GM12878 (cell line): ENCODE measurements at regions not wholly inside any gene's neighbourhood (a gene's known extent, or its start where the extent isn't known, plus 50 kb on each side); places are given as distances from the start of the nearest gene placed in this dataset.

ENCODE experiments used
- ATAC-seq: fragments of 200-7000 bp; cut with Tn5 transposase; 3 replicates; pipeline ENCODE4 v1.9.1; 2020; ENCODE audit warnings: mild to moderate bottlenecking, moderate library complexity
- BruUV-seq: library from RNA; stranded (reverse); fragments of 400-500 nt; replicated peaks from 2 replicates; lab custom pipeline; 2021; lab: Mats Ljungman, UMichigan
- CTCF ChIA-PET: fragments of 300-600 bp; sonication (Branson Sonifier 250); formaldehyde crosslinking; extraction: SDS; loops from one replicate; lab custom pipeline; 2021; ENCODE audit warnings: inconsistent platforms; lab: Yijun Ruan, JAX
- POLR2A ChIA-PET: fragments of 350-600 bp; formaldehyde crosslinking; extraction: SDS; loops from one replicate; lab custom pipeline; 2021; ENCODE audit warnings: inconsistent platforms; lab: Charles Lee
- RAD21 ChIA-PET: fragments of 300-600 bp; sonication (Branson Sonifier 250); formaldehyde crosslinking; loops from one replicate; lab custom pipeline; 2023; ENCODE audit warnings: antibody characterized with exemption; ENCODE audit not compliant: unreplicated experiment; lab: Charles Lee
- SMC1A ChIA-PET: fragments of 300-600 bp; sonication (Branson Sonifier 250); formaldehyde crosslinking; loops from one replicate; lab custom pipeline; 2023; ENCODE audit not compliant: unreplicated experiment, uncharacterized antibody; lab: Charles Lee
- DNase-seq: peaks from one replicate; pipeline ENCODE4 v3.0.0-alpha.2; 2011; ENCODE audit warnings: low read depth, low spot score
- FAIRE-seq: peaks from 3 replicates; lab custom pipeline; 2011; peaks lifted over from hg19 to GRCh38; lab: Jason Lieb, UNC
- H2AFZ ChIP-seq: 2 replicates; pipeline ENCODE4 v1.6.0; 2011; ENCODE audit warnings: low read depth, low read length, control low read depth; ENCODE audit not compliant: control insufficient read depth
- H3K27ac ChIP-seq: 2 replicates; pipeline ENCODE4 v1.5.1; 2011; ENCODE audit warnings: control low read depth; ENCODE audit not compliant: control insufficient read depth, insufficient read depth
- H3K27me3 ChIP-seq, 2 experiments: replicated peaks in 1 of 2; 2 replicates each; pipeline versions ENCODE4 v1.6.0 to v1.6.1; 2011; ENCODE audit warnings: low read length in 1 of 2; ENCODE audit not compliant: control insufficient read depth in 2 of 2, insufficient read depth in 2 of 2
- H3K36me3 ChIP-seq, 2 experiments: 2 replicates each; pipeline ENCODE4 v1.5.1; 2011; ENCODE audit warnings: low read length in 1 of 2; ENCODE audit not compliant: control insufficient read depth in 2 of 2, insufficient read depth in 2 of 2
- H3K4me1 ChIP-seq: 2 replicates; pipeline ENCODE4 v1.6.1; 2011; ENCODE audit warnings: mild to moderate bottlenecking, low read length, moderate library complexity, mixed read lengths; ENCODE audit not compliant: control insufficient read depth, insufficient read depth
- H3K4me2 ChIP-seq: 2 replicates; pipeline ENCODE4 v1.6.0; 2011; ENCODE audit warnings: control low read depth; ENCODE audit not compliant: control insufficient read depth, insufficient read depth
- H3K4me3 ChIP-seq: fragments of 200-600 bp; sonication (generic); 2 replicates; pipeline ENCODE4 v1.5.1; 2016
- H3K79me2 ChIP-seq: 2 replicates; pipeline ENCODE4 v1.6.0; 2011; ENCODE audit warnings: low read length; ENCODE audit not compliant: control insufficient read depth, insufficient read depth
- H3K9ac ChIP-seq: 2 replicates; pipeline ENCODE4 v1.8.0; 2011; ENCODE audit warnings: low read length, control low read depth, mixed read lengths; ENCODE audit not compliant: control insufficient read depth, insufficient read depth
- H3K9me3 ChIP-seq: replicated peaks from 3 replicates; pipeline ENCODE4 v1.5.1; 2011; ENCODE audit warnings: mild to moderate bottlenecking, low read length; ENCODE audit not compliant: control insufficient read depth, insufficient read depth
- H4K20me1 ChIP-seq: 2 replicates; pipeline ENCODE4 v1.6.0; 2011; ENCODE audit not compliant: control insufficient read depth, insufficient read depth
- CREM ChIP-seq: IDR thresholded peaks from 2 replicates; pipeline ENCODE4 v1.6.1; 2014; ENCODE audit warnings: antibody characterized with exemption, low read depth
- CTCF ChIP-seq, 3 experiments: IDR thresholded peaks in 2 of 3; conservative IDR thresholded peaks in 1 of 3; 2 replicates each; pipeline ENCODE4 v1.5.1; 2011; ENCODE audit warnings: low read depth in 3 of 3, low read length in 3 of 3, mild to moderate bottlenecking in 3 of 3, control low read depth in 2 of 3, moderate library complexity in 2 of 3, inconsistent platforms in 1 of 3, mixed read lengths in 1 of 3; ENCODE audit not compliant: control insufficient read depth in 2 of 3, insufficient read depth in 1 of 3; ENCODE audit errors: extremely low read depth in 1 of 3
- DPF2 ChIP-seq: fragments of 450-650 bp; IDR thresholded peaks from 2 replicates; pipeline ENCODE4 v1.6.1; 2017; ENCODE audit warnings: mild to moderate bottlenecking
- E2F4 ChIP-seq: IDR thresholded peaks from 2 replicates; pipeline ENCODE4 v1.6.1; 2012; ENCODE audit warnings: low read depth, low read length, improper control_type of control experiment
- NRF1 ChIP-seq: conservative IDR thresholded peaks from 2 replicates; pipeline ENCODE4 v1.6.1; 2011; ENCODE audit warnings: mild to moderate bottlenecking, low read depth, low read length, improper control_type of control experiment
- POLR2AphosphoS2 ChIP-seq: IDR thresholded peaks from 2 replicates; pipeline ENCODE4 v1.6.1; 2011; ENCODE audit warnings: low read depth, mild to moderate bottlenecking, low read length, improper control_type of control experiment, moderate library complexity
- RAD21 ChIP-seq: IDR thresholded peaks from 2 replicates; pipeline ENCODE4 v1.6.1; 2011; ENCODE audit warnings: mild to moderate bottlenecking, low read depth, low read length, moderate library complexity; ENCODE audit not compliant: insufficient read depth
- RELB ChIP-seq: fragments of 450-650 bp; IDR thresholded peaks from 2 replicates; pipeline ENCODE4 v1.6.1; 2017; ENCODE audit warnings: low read depth, mild to moderate bottlenecking, moderate library complexity
- RFX5 ChIP-seq: IDR thresholded peaks from 2 replicates; pipeline ENCODE4 v1.6.1; 2011; ENCODE audit warnings: low read depth, low read length, improper control_type of control experiment
- SPI1 ChIP-seq: IDR thresholded peaks from 2 replicates; pipeline ENCODE4 v1.6.1; 2011; ENCODE audit warnings: low read depth, mild to moderate bottlenecking, low read length, moderate library complexity, borderline replicate concordance; ENCODE audit not compliant: insufficient read depth
- YY1 ChIP-seq: IDR thresholded peaks from 2 replicates; pipeline ENCODE4 v1.6.1; 2011; ENCODE audit warnings: low read depth, mild to moderate bottlenecking, low read length
- WGBS: methylation state at CpG from one replicate; pipeline ENCODE4 v1.1.6; 2016; ENCODE audit warnings: low lambda C conversion rate; ENCODE audit not compliant: insufficient replicate concordance, insufficient coverage; ENCODE audit errors: missing lambda C conversion rate; 5-methylcytosine and 5-hydroxymethylcytosine counted together
- in situ Hi-C: fragments of 300-500 bp; cut with MboI; formaldehyde crosslinking; loops from 9 replicates; pipeline ENCODE4 v1.14.3; 2018; ENCODE audit warnings: mixed read lengths
- intact Hi-C: fragments of 100-400 bp; cut with micrococcal nuclease; formaldehyde crosslinking; loops from one replicate; pipeline ENCODE4 v1.14.2; 2022; ENCODE audit not compliant: unreplicated experiment
- TF ChIP-seq, protein P1 (sequence below): fragments of 450-650 bp; formaldehyde crosslinking; IDR thresholded peaks from 2 replicates; pipeline ENCODE4 v1.4.0; 2022; ENCODE audit warnings: mild to moderate bottlenecking, moderate library complexity
- TF ChIP-seq, protein P2 (sequence below): fragments of 450-650 bp; formaldehyde crosslinking; IDR thresholded peaks from 2 replicates; pipeline ENCODE4 v1.5.0; 2022; ENCODE audit warnings: mild to moderate bottlenecking, missing genetic modification characterization

DNA sequence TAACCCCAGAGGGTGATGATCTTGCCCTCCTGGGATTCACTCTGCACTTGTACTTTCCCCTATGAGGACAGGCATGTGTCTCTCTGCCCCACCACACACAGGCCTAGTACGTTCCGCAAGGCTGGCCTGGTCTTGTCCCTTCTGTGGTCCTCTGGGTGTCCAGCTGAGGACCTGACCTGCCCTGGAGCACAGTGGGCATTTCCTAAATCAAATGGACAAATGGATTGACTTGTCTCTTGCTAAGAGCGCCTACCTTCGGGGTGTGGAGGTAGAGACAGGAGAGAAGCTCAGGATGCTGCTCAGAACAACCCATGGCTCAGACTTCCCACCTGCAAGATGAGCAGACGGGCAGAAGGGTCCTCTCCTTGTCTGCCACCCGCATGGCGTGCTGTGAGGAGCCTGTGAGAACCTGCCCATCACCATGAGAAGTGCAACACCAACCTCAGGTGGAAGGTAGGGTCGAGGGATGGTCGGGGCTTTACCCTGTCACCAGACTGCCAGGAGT is 133.6 kb downstream of the MYCN start:
- SMC1A ChIA-PET = no interaction called here
- TF ChIP-seq SPI1 (no peak), CTCF (IDR thresholded peaks at IDR 0.05 in 2 of 3, conservative IDR thresholded peaks at IDR 0.05 in 1 of 3; ENCODE audit: control insufficient read depth in 2 of 3, extremely low read depth in 1 of 3, insufficient read depth in 1 of 3, low read depth in 3 of 3, low read length in 3 of 3) (no peak), POLR2AphosphoS2 (no peak), E2F4 (no peak), NRF1 (no peak), DPF2 (no peak), YY1 (no peak), RELB (no peak), RAD21 (no peak), RFX5 (no peak), CREM (no peak)
- TF ChIP-seq, protein P1, sequence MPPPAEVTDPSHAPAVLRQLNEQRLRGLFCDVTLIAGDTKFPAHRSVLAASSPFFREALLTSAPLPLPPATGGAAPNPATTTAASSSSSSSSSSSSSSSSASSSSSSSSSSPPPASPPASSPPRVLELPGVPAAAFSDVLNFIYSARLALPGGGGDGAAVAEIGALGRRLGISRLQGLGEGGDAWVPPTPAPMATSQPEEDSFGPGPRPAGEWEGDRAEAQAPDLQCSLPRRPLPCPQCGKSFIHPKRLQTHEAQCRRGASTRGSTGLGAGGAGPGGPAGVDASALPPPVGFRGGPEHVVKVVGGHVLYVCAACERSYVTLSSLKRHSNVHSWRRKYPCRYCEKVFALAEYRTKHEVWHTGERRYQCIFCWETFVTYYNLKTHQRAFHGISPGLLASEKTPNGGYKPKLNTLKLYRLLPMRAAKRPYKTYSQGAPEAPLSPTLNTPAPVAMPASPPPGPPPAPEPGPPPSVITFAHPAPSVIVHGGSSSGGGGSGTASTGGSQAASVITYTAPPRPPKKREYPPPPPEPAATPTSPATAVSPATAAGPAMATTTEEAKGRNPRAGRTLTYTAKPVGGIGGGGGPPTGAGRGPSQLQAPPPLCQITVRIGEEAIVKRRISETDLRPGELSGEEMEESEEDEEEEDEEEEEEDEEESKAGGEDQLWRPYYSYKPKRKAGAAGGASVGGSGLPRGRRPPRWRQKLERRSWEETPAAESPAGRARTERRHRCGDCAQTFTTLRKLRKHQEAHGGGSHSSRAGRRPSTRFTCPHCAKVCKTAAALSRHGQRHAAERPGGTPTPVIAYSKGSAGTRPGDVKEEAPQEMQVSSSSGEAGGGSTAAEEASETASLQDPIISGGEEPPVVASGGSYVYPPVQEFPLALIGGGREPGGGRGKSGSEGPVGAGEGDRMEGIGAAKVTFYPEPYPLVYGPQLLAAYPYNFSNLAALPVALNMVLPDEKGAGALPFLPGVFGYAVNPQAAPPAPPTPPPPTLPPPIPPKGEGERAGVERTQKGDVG (CRISPR knock-in tag) = no peak
- TF ChIP-seq, protein P2, sequence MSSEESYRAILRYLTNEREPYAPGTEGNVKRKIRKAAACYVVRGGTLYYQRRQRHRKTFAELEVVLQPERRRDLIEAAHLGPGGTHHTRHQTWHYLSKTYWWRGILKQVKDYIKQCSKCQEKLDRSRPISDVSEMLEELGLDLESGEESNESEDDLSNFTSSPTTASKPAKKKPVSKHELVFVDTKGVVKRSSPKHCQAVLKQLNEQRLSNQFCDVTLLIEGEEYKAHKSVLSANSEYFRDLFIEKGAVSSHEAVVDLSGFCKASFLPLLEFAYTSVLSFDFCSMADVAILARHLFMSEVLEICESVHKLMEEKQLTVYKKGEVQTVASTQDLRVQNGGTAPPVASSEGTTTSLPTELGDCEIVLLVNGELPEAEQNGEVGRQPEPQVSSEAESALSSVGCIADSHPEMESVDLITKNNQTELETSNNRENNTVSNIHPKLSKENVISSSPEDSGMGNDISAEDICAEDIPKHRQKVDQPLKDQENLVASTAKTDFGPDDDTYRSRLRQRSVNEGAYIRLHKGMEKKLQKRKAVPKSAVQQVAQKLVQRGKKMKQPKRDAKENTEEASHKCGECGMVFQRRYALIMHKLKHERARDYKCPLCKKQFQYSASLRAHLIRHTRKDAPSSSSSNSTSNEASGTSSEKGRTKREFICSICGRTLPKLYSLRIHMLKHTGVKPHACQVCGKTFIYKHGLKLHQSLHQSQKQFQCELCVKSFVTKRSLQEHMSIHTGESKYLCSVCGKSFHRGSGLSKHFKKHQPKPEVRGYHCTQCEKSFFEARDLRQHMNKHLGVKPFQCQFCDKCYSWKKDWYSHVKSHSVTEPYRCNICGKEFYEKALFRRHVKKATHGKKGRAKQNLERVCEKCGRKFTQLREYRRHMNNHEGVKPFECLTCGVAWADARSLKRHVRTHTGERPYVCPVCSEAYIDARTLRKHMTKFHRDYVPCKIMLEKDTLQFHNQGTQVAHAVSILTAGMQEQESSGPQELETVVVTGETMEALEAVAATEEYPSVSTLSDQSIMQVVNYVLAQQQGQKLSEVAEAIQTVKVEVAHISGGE (CRISPR knock-in tag) = no peak

More for the DNA sequence above, 133.6 kb downstream of the MYCN start:
- 29% methylated on average over 9 of the region's 9 CpGs for WGBS
- Histone ChIP-seq H3K79me2 (no peaks in the 10 kb centered on the region), H3K9ac (no peak overlapping the region), H3K36me3 (no peaks in the 10 kb centered on the region), H2AFZ (no peak overlapping the region), H3K27me3 (no peaks in the 10 kb centered on the region; a peak in 1 of 4 replicates), H3K4me2 (no peak overlapping the region), H3K9me3 (no peaks in the 10 kb centered on the region), H4K20me1 (no peaks in the 10 kb centered on the region), H3K4me1 (no peaks in the 10 kb centered on the region), H3K27ac (no peak overlapping the region), H3K4me3 (no peak overlapping the region)
- DNase-seq = no peak
- no peak for FAIRE-seq
- ATAC-seq = no peak
- intact Hi-C loops = no loop called here
- ChIA-PET RAD21 (no interaction called here), CTCF (no interaction called here), POLR2A (no interaction called here)
- in situ Hi-C loops = no loop called here
- no TSS peak for BruUV-seq
